HEK293 (cell line): ENCODE measurements at regions not wholly inside any gene's neighbourhood (a gene's known extent, or its start where the extent isn't known, plus 50 kb on each side); places are given as distances from the start of the nearest gene placed in this dataset.

ENCODE experiments used
- CTCF ChIA-PET: fragments of 350-600 bp; formaldehyde crosslinking; extraction: SDS; loops from one replicate; lab custom pipeline; 2021; ENCODE audit warnings: antibody characterized with exemption; lab: Yijun Ruan, JAX
- POLR2A ChIA-PET: fragments of 300-600 bp; formaldehyde crosslinking; extraction: SDS; loops from one replicate; lab custom pipeline; 2020; ENCODE audit warnings: antibody characterized with exemption, inconsistent platforms; lab: Yijun Ruan, JAX
- H3K27ac ChIP-seq: fragments of 200-500 bp; sonication (Bioruptor generic); 2 replicates; pipeline ENCODE4 v1.5.1; 2014; ENCODE audit warnings: low read depth, low read length, control low read depth, inconsistent platforms; ENCODE audit errors: extremely low read depth
- H3K36me3 ChIP-seq, 2 experiments: fragments of 200-500 bp in 1 of 2; sonication (Bioruptor generic) in 1 of 2; 1 replicate in 1 of 2; 2 replicates in 1 of 2; pipeline ENCODE4 v1.5.1; 2014 to 2017; ENCODE audit warnings: inconsistent platforms in 2 of 2, low read length in 2 of 2; ENCODE audit not compliant: control insufficient read depth in 2 of 2, insufficient read depth in 1 of 2
- H3K4me1 ChIP-seq: fragments of 200-500 bp; sonication (Bioruptor generic); 2 replicates; pipeline ENCODE4 v1.5.1; 2014; ENCODE audit warnings: mild to moderate bottlenecking, low read length, inconsistent platforms; ENCODE audit not compliant: control insufficient read depth, insufficient read depth
- H3K4me3 ChIP-seq: 2 replicates; pipeline ENCODE4 v1.5.1; 2011; ENCODE audit warnings: low read depth, mild to moderate bottlenecking, control low read depth, low read length, moderate library complexity
- H3K9me3 ChIP-seq: fragments of 200-500 bp; sonication (Bioruptor generic); 2 replicates; pipeline ENCODE4 v1.5.1; 2014; ENCODE audit warnings: low read depth, low read length, inconsistent platforms; ENCODE audit not compliant: control insufficient read depth, insufficient read depth
- BCL11B ChIP-seq: fragments of 450-650 bp; formaldehyde crosslinking; IDR thresholded peaks from 2 replicates; pipeline ENCODE4 v1.5.1; 2016; ENCODE audit warnings: low read depth, missing biosample characterization, missing genetic modification characterization
- GLI4 ChIP-seq: fragments of 450-650 bp; formaldehyde crosslinking; IDR thresholded peaks from 2 replicates; pipeline ENCODE4 v1.5.1; 2016; ENCODE audit warnings: missing biosample characterization, missing genetic modification characterization
- GLIS2 ChIP-seq: fragments of 450-650 bp; formaldehyde crosslinking; IDR thresholded peaks from 2 replicates; pipeline ENCODE4 v1.5.1; 2016; ENCODE audit warnings: missing biosample characterization, missing genetic modification characterization
- HOXC10 ChIP-seq: sonication (generic); formaldehyde crosslinking; IDR thresholded peaks from 2 replicates; pipeline ENCODE4 v1.8.1; 2023; ENCODE audit warnings: mild to moderate bottlenecking, missing genetic modification reagents
- OVOL3 ChIP-seq: fragments of 450-650 bp; formaldehyde crosslinking; IDR thresholded peaks from 2 replicates; pipeline ENCODE4 v1.5.1; 2016; ENCODE audit warnings: missing biosample characterization, missing genetic modification characterization
- SCRT1 ChIP-seq: fragments of 450-650 bp; formaldehyde crosslinking; IDR thresholded peaks from 2 replicates; pipeline ENCODE4 v1.5.1; 2016; ENCODE audit warnings: missing biosample characterization, missing genetic modification characterization, borderline replicate concordance
- YY1 ChIP-seq: fragments of 450-650 bp; formaldehyde crosslinking; IDR thresholded peaks from 2 replicates; pipeline ENCODE4 v1.5.1; 2018; ENCODE audit warnings: missing biosample characterization, missing genetic modification characterization
- YY2 ChIP-seq: fragments of 450-650 bp; formaldehyde crosslinking; IDR thresholded peaks from 2 replicates; pipeline ENCODE4 v1.5.1; 2016; ENCODE audit warnings: missing biosample characterization, missing genetic modification characterization
- ZNF18 ChIP-seq: fragments of 450-650 bp; formaldehyde crosslinking; IDR thresholded peaks from 2 replicates; pipeline ENCODE4 v1.5.1; 2016; ENCODE audit warnings: missing biosample characterization, missing genetic modification characterization
- ZNF202 ChIP-seq: fragments of 450-650 bp; formaldehyde crosslinking; IDR thresholded peaks from 2 replicates; pipeline ENCODE4 v1.5.1; 2016; ENCODE audit warnings: missing biosample characterization, missing genetic modification characterization, borderline replicate concordance
- ZNF248 ChIP-seq: fragments of 450-650 bp; formaldehyde crosslinking; IDR thresholded peaks from 2 replicates; pipeline ENCODE4 v1.5.1; 2017; ENCODE audit warnings: missing biosample characterization, missing genetic modification characterization
- ZNF26 ChIP-seq: fragments of 450-650 bp; formaldehyde crosslinking; IDR thresholded peaks from 2 replicates; pipeline ENCODE4 v1.5.1; 2016; ENCODE audit warnings: missing biosample characterization, missing genetic modification characterization
- ZNF274 ChIP-seq, 2 experiments: fragments of 200-500 bp in 1 of 2; fragments of 450-650 bp in 1 of 2; sonication (Bioruptor generic) in 1 of 2; formaldehyde crosslinking in 1 of 2; IDR thresholded peaks; 2 replicates each; pipeline versions ENCODE4 v1.5.1 to v1.6.1; 2014 to 2016; ENCODE audit warnings: borderline replicate concordance in 1 of 2, inconsistent platforms in 1 of 2, low read length in 1 of 2, missing biosample characterization in 1 of 2, missing genetic modification characterization in 1 of 2
- ZNF350 ChIP-seq: fragments of 450-650 bp; formaldehyde crosslinking; IDR thresholded peaks from 2 replicates; pipeline ENCODE4 v1.5.0; 2017; ENCODE audit warnings: missing biosample characterization, mild to moderate bottlenecking, missing genetic modification characterization
- ZNF37A ChIP-seq: fragments of 450-650 bp; IDR thresholded peaks from 2 replicates; pipeline ENCODE4 v1.5.1; 2018; ENCODE audit warnings: missing biosample characterization, missing genetic modification characterization
- ZNF404 ChIP-seq: fragments of 450-650 bp; formaldehyde crosslinking; IDR thresholded peaks from 2 replicates; pipeline ENCODE4 v1.5.1; 2017; ENCODE audit warnings: missing biosample characterization, missing genetic modification characterization
- ZNF433 ChIP-seq: fragments of 450-650 bp; formaldehyde crosslinking; IDR thresholded peaks from 2 replicates; pipeline ENCODE4 v1.5.1; 2016; ENCODE audit warnings: missing biosample characterization, missing genetic modification characterization, low read depth
- ZNF530 ChIP-seq: fragments of 450-650 bp; formaldehyde crosslinking; IDR thresholded peaks from 2 replicates; pipeline ENCODE4 v1.5.1; 2016; ENCODE audit warnings: low read depth, missing biosample characterization, missing genetic modification characterization
- ZNF596 ChIP-seq: fragments of 450-650 bp; IDR thresholded peaks from 2 replicates; pipeline ENCODE4 v1.5.0; 2018; ENCODE audit warnings: missing biosample characterization, mild to moderate bottlenecking, missing genetic modification characterization, moderate library complexity
- ZNF624 ChIP-seq: fragments of 450-650 bp; formaldehyde crosslinking; IDR thresholded peaks from 2 replicates; pipeline ENCODE4 v1.5.1; 2017; ENCODE audit warnings: missing biosample characterization, missing genetic modification characterization
- ZNF645 ChIP-seq: fragments of 450-650 bp; formaldehyde crosslinking; IDR thresholded peaks from 2 replicates; pipeline ENCODE4; 2016; ENCODE audit warnings: missing biosample characterization, missing genetic modification characterization
- ZNF658 ChIP-seq: fragments of 450-650 bp; formaldehyde crosslinking; IDR thresholded peaks from 2 replicates; pipeline ENCODE4; 2016; ENCODE audit warnings: missing biosample characterization, missing genetic modification characterization
- ZNF791 ChIP-seq: fragments of 450-650 bp; formaldehyde crosslinking; IDR thresholded peaks from 2 replicates; pipeline ENCODE4 v1.5.1; 2016; ENCODE audit warnings: missing biosample characterization, missing genetic modification characterization
- ZSCAN16 ChIP-seq: fragments of 450-650 bp; formaldehyde crosslinking; IDR thresholded peaks from 2 replicates; pipeline ENCODE4 v1.5.1; 2016; ENCODE audit warnings: missing biosample characterization, missing genetic modification characterization
- TF ChIP-seq, protein P1 (sequence below): fragments of 450-650 bp; formaldehyde crosslinking; IDR thresholded peaks from 2 replicates; pipeline ENCODE4 v1.5.1; 2016; ENCODE audit warnings: missing biosample characterization, missing genetic modification characterization
- TF ChIP-seq, protein P2 (sequence below): fragments of 450-650 bp; formaldehyde crosslinking; IDR thresholded peaks from 2 replicates; pipeline ENCODE4 v1.5.1; 2016; ENCODE audit warnings: missing biosample characterization, missing genetic modification characterization
- TF ChIP-seq, protein P3 (sequence below): IDR thresholded peaks from 2 replicates; pipeline ENCODE4 v1.6.1; 2011; ENCODE audit warnings: mild to moderate bottlenecking, low read depth, low read length, borderline replicate concordance

GRCh38 chrX:137363559-137363958 is 202.4 kb upstream of the ZIC3 start:
- CTCF ChIA-PET: interaction anchor here (0.6 to 1.0 kb wide), 3 partner anchors 11 to 1948 kb away, joined by 3 read pairs; no protein-coding TSS in a partner anchor
- POLR2A ChIA-PET: no interaction called here
- H3K9me3 ChIP-seq: no peaks in the 10 kb centered on the region

DNA sequence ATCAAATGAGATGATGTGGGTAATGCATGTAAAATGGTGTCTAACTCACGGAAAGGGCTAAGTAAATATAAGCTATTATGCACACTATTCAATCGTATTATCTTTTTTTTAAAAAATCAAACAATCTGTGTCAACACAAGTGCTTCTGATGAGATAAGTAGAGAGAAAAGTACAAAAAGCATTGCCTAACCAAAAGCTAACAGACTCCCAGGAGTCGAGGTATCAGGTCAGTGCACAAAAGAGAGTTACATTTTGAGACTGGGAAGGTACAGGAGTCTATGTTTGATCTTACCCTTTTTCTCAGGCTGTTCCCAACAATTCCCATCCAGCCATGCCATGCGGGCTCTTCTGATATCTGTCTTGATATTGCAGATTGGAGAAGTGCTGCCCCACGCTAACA is 203.3 kb upstream of the ZIC3 start:
- Histone ChIP-seq H3K4me1 (no peaks in the 10 kb centered on the region), H3K9me3 (no peaks in the 10 kb centered on the region), H3K4me3 (no peak overlapping the region), H3K27ac (no peak overlapping the region), H3K36me3 (no peaks in the 10 kb centered on the region)
- ChIA-PET POLR2A (no interaction called here), CTCF (interaction anchor here (1.0 kb wide), 1 partner anchor 12 kb away, joined by 3 read pairs; no protein-coding TSS in a partner anchor)
- no peak for TF ChIP-seq OVOL3 (tag by site-specific recombination)
- no peak for TF ChIP-seq ZNF658
- TF ChIP-seq, protein P1, sequence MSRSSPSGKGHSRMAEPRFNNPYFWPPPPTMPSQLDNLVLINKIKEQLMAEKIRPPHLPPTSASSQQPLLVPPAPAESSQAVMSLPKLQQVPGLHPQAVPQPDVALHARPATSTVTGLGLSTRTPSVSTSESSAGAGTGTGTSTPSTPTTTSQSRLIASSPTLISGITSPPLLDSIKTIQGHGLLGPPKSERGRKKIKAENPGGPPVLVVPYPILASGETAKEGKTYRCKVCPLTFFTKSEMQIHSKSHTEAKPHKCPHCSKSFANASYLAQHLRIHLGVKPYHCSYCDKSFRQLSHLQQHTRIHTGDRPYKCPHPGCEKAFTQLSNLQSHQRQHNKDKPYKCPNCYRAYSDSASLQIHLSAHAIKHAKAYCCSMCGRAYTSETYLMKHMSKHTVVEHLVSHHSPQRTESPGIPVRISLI: no peak
- no peak for TF ChIP-seq ZNF645 (tag by site-specific recombination)
- TF ChIP-seq ZNF530: no peak
- TF ChIP-seq ZNF274 (IDR thresholded peaks at IDR 0.05; ENCODE audit: low read length): no peak
- no peak for TF ChIP-seq ZNF274 (tag by site-specific recombination; IDR thresholded peaks at IDR 0.05; ENCODE audit: borderline replicate concordance)

More at GRCh38 chrX:137363559-137363958, 202.4 kb upstream of the ZIC3 start:
- H3K36me3 ChIP-seq: no peaks in the 10 kb centered on the region
- no peak overlapping the region for H3K27ac ChIP-seq
- no peak for TF ChIP-seq ZNF404 (tag by site-specific recombination)
- no peak for TF ChIP-seq ZNF624
- no peak for TF ChIP-seq ZNF37A
- TF ChIP-seq YY2 (tag by site-specific recombination): no peak
- no peak for TF ChIP-seq ZNF791 (tag by site-specific recombination)
- TF ChIP-seq ZNF202 (tag by site-specific recombination): no peak
- TF ChIP-seq HOXC10: no peak
- no peak for TF ChIP-seq ZNF18 (tag by site-specific recombination)
- TF ChIP-seq ZNF350: no peak
- no peak for TF ChIP-seq GLI4 (tag by site-specific recombination)
- H3K4me1 ChIP-seq: no peaks in the 10 kb centered on the region
- no peak overlapping the region for H3K4me3 ChIP-seq

GRCh38 chrX:137354851-137355250 is 211.1 kb upstream of the ZIC3 start:
- H3K36me3 ChIP-seq: no peaks in the 10 kb centered on the region
- H3K4me1 ChIP-seq: no peaks in the 10 kb centered on the region
- H3K4me3 ChIP-seq: no peak overlapping the region
- ChIA-PET CTCF (no interaction called here), POLR2A (no interaction called here)
- H3K9me3 ChIP-seq: no peaks in the 10 kb centered on the region
- H3K27ac ChIP-seq: no peak overlapping the region
- TF ChIP-seq, protein P2, sequence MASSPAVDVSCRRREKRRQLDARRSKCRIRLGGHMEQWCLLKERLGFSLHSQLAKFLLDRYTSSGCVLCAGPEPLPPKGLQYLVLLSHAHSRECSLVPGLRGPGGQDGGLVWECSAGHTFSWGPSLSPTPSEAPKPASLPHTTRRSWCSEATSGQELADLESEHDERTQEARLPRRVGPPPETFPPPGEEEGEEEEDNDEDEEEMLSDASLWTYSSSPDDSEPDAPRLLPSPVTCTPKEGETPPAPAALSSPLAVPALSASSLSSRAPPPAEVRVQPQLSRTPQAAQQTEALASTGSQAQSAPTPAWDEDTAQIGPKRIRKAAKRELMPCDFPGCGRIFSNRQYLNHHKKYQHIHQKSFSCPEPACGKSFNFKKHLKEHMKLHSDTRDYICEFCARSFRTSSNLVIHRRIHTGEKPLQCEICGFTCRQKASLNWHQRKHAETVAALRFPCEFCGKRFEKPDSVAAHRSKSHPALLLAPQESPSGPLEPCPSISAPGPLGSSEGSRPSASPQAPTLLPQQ (tag by site-specific recombination): no peak
- TF ChIP-seq SCRT1 (tag by site-specific recombination) (no peak), ZNF248 (tag by site-specific recombination) (no peak), BCL11B (tag by site-specific recombination) (no peak), ZNF26 (tag by site-specific recombination) (no peak), GLIS2 (tag by site-specific recombination) (no peak), ZSCAN16 (tag by site-specific recombination) (no peak), ZNF596 (tag by site-specific recombination) (no peak), ZNF433 (no peak), YY1 (tag by site-specific recombination) (no peak)
- TF ChIP-seq, protein P3, sequence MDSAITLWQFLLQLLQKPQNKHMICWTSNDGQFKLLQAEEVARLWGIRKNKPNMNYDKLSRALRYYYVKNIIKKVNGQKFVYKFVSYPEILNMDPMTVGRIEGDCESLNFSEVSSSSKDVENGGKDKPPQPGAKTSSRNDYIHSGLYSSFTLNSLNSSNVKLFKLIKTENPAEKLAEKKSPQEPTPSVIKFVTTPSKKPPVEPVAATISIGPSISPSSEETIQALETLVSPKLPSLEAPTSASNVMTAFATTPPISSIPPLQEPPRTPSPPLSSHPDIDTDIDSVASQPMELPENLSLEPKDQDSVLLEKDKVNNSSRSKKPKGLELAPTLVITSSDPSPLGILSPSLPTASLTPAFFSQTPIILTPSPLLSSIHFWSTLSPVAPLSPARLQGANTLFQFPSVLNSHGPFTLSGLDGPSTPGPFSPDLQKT: no peak
